GM18867 (cell line): ENCODE measurements at regions not wholly inside any gene's neighbourhood (a gene's known extent, or its start where the extent isn't known, plus 50 kb on each side); places are given as distances from the start of the nearest gene placed in this dataset.

Experiments used
- ATAC-seq: cut with Tn5 transposase; IDR thresholded peaks from one replicate; pipeline ENCODE4 v1.9.1; 2021; ENCODE audit warnings: mild to moderate bottlenecking, moderate library complexity; ENCODE audit not compliant: unreplicated experiment

DNA sequence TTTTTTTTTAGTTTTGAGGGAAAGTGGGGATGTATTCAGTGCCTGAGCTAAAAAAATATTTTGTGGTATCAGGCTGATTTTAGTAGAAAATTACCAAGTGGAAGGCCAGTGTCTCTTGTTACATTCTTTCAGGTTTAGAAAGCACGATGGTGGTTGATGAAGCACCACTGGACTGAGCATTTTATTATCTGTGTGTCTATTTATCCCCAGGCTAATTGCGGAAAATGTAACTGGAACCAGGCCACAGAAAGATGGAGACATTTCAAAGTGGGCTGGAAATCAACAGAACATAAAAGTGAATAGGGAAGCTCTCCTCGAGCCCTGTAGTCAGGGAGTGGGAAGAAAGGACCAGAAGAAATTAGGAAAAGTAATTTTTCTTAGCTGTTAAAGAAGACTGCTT lies 261.0 kb downstream of the STK31 start:
- ATAC-seq, result no peak

DNA sequence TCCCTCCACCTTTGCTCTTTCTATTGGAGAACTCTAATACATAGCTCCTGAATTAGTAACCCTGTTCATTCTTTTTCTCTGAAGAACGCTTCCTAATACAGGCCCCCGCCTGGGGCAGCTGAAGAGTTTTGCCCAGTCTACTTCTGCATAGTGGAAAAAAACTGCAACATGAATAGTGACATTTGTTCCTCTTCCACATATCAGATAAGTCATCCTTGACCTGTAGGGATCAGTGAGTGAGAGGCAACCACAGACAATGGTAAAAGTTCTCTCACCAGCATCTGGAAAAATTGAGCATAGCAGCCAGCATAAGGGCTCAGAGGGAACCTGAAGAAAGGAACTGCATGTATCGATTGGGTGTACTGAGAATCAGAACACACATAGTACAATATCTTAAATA lies 262.0 kb downstream of the STK31 start:
- no peak for ATAC-seq

DNA sequence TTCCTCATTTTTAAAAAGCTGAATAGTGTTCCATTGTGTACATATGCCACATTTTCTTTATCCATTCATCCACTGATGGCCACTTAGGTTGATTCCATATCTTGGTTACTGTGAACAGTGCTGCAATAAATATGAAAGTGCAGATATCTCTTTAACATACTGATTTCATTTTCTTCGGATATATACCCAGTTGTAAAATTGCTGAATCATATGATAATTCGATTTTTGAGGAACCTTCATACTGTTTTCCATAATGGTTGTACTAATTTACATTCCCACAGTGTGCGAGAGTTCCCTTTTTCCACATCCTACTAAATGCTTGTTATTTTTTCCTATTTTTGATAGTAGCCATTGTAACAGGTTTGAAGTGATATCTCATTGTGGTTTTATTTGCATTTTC lies 263.2 kb downstream of the STK31 start:
- no peak for ATAC-seq

DNA sequence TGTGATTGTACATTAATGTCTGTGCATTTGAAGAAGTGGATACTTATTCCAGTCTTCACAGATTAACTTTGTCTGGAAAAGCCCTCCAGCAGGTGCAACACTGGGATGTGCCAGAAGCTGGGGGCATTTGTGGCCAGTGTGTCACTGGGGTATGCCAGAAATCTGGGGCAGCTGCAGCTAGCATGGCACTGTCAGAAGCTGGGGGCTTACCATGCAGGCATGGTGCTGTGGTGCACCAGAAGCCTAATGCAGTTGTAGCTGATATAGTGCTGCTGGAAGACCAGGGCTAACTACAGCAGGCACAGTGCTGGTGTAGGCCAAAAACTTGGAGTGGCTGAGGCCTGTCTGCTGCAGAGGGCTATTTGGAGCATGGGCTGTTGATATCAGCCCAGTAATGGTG lies 270.1 kb downstream of the STK31 start:
- ATAC-seq, result no peak

DNA sequence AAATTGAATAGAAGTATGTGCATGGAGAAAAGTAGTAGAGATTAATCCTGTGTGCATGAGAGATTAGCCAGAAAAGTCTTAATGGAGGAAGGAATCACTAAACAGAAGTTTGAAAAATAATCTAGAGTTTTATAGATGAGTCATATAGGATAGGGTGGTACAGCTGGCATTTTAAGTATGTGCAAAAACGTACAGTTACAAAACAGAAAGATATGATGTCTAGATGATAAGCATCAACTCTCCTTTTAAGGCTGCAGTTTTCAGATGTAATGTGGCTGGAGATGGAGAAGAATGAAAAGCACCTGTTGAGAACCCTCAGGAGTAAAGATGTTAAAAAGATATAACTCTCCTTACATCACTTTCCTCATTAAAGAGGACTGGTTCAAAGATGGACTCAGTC lies 271.3 kb downstream of the STK31 start:
- ATAC-seq, result no peak

DNA sequence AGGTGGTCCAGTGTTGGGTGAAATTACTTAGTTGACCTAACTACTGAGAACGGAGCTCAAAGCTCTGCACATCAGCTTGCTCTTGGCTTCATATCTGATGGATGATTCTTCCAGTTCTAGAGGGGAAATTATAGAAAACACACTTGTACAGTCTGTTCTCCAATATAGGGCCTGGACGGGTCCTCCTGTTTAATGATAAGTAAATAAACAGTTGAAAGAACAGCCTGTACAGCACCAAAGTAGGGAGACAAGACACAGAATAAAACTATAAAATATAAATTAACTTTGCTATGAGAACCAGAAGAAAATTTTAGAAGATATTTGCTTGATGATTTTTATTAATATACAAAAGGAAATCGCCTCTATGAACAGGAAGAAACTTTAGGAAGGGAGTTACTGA lies 271.7 kb downstream of the STK31 start:
- ATAC-seq, result no peak

DNA sequence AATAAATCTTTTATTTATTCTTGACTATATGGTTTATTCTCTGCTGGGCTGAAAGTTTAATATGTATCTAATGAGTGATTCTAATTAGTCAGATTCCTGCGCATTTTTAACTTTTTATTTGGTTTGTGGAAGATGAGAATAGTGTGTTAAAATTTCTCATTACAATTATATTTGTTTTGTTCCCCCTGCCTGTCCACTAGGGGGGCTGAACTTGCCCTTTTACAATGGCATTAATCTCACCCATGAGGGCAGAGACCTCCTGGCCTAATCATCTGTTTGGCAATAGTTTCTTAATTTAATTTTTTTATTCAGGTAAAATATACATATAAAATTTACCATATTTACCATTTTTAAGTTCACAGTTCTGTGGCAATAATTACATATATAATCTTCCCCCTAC lies 278.5 kb upstream of the NPY start:
- no peak for ATAC-seq

DNA sequence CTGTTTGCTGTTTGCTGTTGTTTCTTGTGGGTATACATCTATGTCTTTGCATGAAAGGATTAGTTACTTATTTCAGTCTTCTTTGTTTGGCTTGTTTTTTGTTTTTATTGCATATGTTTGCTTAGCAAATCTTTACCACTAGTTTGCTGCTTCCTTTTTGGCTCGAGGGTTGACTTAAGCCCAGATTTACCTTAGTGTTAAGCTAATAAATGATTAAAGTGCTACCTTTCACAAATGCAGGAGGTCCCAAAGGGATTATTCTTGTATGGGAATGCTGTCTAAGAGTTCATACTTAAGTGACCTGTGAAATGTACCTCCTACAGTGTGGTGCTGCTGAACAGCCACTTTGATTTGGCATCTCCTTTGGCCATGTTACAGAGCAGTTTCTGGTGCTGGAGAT lies 273.5 kb upstream of the NPY start:
- ATAC-seq, result no peak

DNA sequence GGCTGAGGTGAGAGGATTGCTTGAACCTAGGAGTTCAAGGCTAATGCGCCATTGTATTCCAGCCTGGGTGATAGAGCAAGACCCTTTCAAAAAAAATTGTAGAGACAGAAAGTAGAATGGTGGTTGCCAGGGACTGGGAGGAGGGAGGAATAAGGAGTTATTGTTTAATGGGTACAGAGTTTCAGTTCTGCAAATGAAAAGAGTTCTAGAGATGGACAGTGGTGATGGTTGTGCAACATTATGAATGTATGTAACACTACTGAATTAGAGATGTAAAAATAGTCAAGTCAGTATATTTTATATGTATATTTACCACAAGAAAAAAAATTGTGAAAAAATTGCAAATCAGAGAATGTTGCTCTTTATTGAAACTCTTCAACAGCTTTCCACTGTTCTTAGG lies 266.5 kb upstream of the NPY start:
- peak; percentile 58 for ATAC-seq

DNA sequence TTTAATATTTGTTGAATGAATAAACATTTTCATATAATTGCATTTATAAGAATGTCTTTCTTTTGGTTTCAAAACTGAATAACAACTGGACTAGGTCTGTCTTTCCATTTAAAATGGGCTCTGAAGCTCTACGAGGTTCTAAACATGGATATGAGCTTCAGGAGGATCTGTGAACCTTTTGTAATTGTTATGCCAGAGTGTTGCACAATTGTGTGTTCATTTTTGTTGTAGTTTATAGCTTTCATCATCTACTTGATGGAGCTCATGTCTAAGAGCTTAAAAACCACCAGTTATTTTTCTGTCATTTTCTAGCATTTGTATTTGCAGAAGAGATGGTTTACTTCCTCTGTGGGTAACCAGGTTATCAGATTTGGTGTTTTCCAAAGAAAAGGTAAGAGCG lies 265.7 kb upstream of the NPY start:
- ATAC-seq, result no peak

DNA sequence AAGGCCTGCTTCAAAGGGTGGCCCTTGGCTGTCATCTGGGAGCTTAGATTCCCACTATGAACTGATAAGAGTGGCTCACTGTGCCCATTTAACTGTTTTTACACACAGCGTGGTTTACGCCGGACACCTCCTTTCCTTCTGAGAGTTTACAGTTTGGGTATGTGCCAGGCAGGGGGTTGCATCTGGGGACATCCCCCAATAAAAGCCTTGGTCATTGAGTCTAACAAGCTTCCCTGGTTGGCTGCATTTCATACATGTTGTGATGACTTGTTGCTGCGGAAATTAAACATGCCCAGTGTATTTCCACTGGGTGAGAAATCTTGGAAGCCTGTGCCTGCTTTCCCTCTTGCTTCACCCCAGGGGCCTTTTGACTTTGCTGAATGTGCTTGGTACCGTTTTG lies 264.1 kb upstream of the NPY start:
- ATAC-seq, result no peak

DNA sequence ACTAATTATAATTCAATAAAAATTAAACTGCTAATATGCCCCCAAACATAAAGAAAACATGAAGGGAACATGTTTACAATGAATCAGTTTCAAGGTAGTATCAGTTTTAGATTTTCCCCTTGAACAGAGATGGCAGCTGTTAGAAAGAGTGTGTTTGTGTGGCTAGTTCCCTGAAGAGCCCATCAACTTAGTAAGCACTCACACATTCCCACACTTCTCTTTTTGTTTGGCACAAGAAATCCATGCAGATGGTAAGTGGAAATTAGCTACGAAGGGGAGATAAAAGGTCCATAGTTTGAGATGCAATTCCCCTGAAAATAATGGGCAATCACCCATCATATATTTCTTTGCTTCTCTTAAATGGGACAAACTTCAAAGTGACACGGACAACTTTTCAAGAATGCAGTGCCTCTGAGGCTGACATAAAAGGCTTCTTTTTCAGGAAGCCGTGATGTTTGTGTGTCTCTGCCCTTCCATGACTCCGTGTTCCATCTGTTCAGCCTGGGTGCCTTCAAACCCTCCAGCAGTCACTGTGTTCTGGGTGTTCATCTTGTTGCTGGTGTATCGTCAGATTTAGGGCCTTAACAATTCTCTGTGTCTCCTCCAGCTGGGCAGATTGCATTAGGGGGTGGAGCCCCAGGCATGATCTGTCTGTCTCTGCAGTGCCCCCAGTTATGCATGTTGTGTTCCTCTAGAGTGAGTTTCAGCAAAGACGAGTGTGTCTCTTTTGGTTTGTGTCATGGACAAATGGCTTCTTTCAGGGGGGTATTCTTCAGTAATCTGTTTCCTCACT lies 259.5 kb upstream of the NPY start:
- ATAC-seq, result no peak

DNA sequence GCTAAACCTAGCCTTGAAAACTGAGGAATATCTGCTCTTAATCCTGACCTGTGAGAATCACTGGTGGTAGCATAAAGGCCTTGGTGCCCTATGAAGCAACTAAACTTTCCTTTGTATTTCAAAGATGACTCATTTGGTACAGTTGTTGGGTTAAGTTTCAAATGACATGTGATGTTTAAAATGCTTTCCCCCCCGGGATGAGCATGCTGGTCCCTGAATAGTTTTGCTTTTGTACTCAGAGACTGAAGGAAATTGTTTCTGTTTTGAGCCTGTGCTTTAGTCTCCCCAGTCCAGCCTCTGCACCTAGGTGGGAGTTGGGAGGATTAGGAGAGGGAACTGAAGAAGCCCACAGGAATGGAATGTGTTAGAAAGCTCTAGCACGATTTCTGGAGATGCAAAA lies 258.9 kb upstream of the NPY start:
- no peak for ATAC-seq

DNA sequence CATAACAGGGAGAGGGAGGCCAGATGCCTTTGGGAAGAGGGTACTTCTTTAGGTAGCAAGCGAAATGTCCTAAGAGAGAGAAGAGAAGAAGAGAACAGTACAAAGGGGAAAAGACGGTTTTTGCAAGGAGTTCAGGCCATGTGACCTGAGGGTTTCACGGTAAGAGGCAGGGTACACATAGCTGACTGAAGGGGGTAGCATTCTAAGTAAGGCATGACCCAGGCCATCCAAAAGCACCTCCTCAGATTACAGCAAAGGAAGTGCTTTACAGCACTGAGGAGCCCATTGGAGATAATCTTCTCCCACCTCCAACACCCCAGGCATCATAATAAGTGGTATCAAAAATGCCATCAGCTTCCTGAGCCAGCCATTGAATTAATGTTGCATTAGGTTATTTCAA lies 258.2 kb upstream of the NPY start:
- no peak for ATAC-seq

DNA sequence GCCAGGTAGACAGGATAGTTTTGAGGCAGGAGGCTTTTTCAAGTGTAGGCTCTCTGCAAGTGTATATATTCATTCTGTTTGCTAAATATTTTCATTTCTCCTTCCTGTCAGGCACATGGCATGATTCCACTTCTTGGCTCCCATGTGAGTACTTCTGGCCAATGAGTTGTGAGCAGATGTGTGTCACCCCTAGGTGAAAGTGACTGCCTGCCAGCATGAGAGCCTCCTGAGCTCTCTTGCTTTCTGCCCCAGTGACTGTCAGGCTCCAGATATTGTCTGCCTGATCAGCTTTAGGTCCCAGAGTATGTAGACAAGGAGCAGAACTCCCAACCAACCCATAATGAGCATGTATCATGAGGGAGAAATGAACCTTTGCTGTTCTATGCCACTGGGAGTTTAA lies 257.6 kb upstream of the NPY start:
- ATAC-seq, result no peak

DNA sequence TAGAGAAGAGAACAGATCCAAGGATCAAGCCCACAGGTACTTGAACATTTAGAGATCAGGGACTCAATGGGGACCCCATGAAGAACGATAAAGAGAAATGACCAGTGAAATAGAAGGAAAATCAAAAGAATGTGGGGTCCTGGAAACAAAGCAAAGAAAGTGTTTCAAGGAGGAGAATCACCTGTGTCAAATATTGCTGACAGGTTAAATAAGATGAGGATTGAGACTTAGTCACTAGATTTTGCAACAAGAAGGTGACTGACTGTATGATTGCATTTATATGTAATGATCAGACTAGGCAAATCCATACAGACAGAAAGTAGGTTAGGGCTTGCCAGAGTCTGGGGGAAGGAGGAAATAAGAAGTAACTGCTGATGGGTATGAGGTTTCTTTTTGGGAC lies 254.9 kb upstream of the NPY start:
- no peak for ATAC-seq

DNA sequence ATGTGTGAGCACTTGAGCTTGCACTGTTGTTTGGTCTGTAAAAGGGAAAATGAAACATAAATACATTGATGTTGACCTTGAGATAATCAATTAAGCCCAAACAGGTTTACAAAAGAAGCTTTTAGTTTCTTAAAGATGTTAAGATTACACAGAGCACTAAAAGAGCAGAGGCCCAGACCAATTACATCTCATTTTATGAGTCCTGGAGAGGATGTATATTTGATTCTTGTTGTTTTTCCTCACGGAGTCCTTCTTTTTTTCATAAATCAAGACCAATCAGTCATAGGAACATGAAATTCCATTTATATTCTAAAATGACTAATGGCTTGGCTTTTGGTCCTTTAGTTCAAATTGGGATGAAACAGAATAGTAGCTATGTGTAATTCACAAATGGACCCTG lies 249.7 kb upstream of the NPY start:
- no peak for ATAC-seq

DNA sequence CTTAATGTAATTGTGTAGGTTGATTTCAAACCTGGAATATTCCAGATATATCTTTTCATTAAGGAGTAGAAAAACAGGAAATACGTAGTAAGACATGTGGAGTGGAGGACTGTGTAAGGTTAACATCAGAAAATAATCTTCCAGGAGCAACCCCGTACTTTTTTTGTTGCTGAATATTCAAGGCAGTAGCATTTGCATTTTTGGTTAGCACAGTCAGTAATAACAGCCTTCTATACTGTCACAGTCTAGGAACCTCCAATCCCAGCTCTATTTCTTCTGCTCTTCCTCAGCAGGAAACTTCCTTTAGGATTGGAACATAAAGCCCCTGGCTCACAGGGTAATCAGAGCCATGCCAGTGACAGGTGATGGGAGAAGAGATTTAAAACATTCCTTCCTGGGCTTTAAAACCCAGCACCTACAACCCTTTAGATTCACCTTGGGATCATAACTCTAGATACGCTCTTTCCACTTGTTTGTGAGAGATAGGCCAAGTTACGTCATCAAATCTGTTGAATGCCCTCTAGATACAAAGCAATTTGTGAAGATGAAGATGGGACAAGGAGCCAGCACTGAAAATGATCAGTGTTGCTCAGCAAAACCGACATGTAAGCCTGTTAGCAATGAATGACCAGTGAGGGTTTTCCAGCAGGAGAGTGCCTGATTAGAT lies 248.5 kb upstream of the NPY start:
- no peak for ATAC-seq

DNA sequence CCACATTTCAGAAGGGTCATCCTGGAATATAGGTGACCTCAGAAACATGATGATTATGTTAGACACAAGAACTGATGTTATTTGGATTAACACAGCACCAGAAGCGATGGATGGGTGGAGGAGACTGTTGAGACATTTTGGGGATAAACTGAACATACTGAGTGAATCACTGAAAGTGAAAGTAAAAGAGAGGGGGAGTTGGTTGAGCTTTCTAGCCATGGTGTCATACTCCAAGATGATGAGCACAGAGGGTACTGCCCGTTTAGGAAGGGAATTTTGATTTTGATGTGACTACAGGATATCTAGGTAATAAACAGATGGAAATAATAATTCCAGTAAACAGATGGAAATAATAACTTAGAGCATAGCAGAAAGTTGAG lies 248.0 kb upstream of the NPY start:
- no peak for ATAC-seq

DNA sequence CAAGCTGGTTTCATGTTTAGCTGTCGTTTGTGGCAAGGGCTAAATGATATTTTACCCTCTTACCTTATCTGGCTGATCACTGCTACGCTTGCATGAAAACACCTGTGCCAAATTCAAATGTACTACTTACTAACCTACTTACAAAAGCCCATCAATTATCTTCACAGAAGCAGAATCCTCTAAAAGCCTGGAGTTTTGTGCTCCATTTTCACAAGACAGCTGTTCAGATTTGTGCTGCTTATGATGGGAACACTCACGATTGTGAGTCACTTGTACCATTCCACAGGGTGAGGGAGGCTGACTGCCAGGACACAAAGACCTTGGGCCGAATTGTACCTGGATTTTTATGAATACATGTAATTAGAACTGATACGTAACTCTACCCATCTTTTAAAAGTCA lies 245.0 kb upstream of the NPY start:
- no peak for ATAC-seq

DNA sequence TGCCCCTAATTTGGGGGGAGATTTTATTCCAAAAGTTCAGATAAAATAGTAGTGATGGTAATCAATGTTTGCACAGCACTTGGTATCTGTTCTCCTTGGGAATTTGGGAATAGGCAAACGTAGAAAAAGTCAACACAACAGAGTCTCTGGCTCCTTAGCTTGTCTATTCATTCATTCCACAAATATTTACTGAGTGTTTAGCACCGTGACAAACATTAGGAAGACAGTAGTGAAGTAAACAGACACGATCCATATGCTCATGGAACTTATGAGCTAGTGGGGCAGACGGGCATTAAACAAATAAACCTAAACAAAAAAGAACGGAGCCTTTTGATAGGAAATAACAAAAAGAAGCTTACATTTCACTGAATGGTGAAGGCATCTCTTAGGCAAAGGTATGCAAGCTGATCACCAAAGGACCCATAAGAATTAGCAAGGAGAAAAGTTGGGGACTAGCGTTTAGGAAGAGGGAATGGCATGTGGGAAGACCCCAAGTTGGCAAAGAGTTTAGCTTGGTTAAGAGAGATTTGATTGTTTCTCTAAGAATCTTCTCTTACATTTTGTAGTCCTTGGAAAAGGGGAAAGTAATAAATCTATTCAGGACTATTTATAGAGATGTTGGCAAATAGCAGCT lies 243.9 kb upstream of the NPY start:
- no peak for ATAC-seq

DNA sequence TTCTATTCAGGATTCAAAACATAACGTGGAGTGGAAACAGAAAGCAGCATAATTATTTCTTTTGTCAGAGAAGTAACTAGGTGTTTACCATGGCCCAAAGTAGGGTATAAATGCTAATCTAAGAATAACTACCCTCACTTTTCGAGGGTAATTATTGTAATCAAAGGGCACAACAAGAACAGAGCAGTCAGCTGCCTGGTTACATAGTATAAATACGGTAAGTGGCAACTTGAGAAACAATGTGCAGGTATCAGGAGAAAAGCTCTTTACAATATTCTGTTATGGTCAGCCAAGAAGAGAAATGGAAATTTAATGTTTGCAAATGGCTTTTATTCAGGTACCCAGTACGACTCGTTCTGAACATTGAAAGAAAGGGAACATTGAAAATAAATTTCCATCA lies 242.0 kb upstream of the NPY start:
- no peak for ATAC-seq
